Prostate gland (tissue), 2 donors: ENCODE measurements at regions not wholly inside any gene's neighbourhood (a gene's known extent, or its start where the extent isn't known, plus 50 kb on each side); places are given as distances from the start of the nearest gene placed in this dataset.

Source experiments
- POLR2A ChIP-seq: fragments of 450-650 bp; IDR thresholded peaks from one replicate; pipeline ENCODE4 v1.6.1; 2016; ENCODE audit warnings: antibody characterized with exemption, mild to moderate bottlenecking
- POLR2AphosphoS5 ChIP-seq: sonication (generic); formaldehyde crosslinking; IDR thresholded peaks from one replicate; pipeline ENCODE4 v1.6.1; 2017; ENCODE audit warnings: antibody characterized with exemption
- TF ChIP-seq, protein P1 (sequence below), 4 experiments: fragments of 200-600 bp in 2 of 4; fragments of 450-650 bp in 2 of 4; sonication (generic) in 2 of 4; IDR thresholded peaks; 1 replicate in 3 of 4; 2 replicates in 1 of 4; pipeline ENCODE4 v1.5.1; 2016 to 2019; ENCODE audit warnings: antibody characterized with exemption in 4 of 4, mild to moderate bottlenecking in 2 of 4, moderate library complexity in 2 of 4

DNA sequence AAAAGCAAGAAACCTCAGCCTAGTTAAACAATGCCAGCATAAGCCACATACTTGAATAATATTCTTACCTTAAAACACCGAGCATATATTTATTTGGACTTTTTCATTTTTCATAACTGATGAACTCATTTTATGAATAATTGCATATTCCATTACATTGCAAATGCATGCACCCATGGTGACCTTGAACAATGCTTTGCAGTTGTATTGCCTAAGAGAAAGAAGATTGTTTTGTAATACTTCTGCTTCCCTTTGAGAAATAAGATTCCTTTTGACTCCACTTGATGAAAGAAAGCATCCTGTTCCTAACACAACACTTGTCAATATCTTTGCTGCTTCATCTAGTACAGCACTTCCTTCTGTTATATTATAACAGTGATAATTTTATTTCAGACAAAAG lies 1182.2 kb downstream of the FLRT2 start:
- TF ChIP-seq POLR2A (no peak), POLR2AphosphoS5 (no peak)
- TF ChIP-seq, protein P1, sequence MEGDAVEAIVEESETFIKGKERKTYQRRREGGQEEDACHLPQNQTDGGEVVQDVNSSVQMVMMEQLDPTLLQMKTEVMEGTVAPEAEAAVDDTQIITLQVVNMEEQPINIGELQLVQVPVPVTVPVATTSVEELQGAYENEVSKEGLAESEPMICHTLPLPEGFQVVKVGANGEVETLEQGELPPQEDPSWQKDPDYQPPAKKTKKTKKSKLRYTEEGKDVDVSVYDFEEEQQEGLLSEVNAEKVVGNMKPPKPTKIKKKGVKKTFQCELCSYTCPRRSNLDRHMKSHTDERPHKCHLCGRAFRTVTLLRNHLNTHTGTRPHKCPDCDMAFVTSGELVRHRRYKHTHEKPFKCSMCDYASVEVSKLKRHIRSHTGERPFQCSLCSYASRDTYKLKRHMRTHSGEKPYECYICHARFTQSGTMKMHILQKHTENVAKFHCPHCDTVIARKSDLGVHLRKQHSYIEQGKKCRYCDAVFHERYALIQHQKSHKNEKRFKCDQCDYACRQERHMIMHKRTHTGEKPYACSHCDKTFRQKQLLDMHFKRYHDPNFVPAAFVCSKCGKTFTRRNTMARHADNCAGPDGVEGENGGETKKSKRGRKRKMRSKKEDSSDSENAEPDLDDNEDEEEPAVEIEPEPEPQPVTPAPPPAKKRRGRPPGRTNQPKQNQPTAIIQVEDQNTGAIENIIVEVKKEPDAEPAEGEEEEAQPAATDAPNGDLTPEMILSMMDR (IDR thresholded peaks at IDR 0.05): no peak
